ENCODE measurements at regions not wholly inside any gene's neighbourhood (a gene's known extent, or its start where the extent isn't known, plus 50 kb on each side); places are given as distances from the start of the nearest gene placed in this dataset.

DNA sequence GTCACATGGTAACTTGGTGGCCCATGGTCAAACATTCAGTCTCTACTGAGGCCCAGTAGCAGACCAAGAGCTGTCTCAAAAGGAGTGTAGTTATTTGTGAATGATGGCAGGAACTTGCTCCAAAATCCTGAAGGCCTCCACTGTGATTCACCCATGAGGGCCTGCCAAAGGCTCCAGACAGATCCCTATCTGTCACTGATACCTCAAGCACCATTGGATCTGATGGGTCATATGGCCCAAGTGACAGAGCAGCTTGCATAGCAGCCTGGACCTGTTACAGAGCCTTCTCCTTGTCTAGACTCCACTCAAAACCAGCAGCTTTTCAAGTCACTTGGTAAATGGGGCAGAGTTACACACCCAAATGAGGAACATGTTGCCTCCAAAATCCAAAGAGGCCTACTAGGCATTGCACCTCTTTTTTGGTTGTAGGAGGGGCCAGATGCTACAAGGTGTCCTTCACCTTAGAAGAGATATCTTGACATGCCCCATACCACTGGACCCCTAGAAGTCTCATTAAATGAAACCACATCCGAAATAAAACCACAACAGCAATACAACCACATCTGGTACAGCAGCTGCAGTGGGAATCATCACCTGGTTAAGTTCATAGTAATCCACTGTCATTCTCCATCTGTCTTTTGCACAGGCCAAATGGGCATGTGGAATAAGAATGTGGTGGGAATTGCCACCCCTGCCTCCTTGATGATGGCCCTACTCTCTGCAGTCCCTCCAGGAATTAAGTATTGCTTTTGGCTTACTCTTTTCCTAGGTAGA is 150.4 kb upstream of the MAX start:
- DNase-seq, result no peak

GRCh38 chr14:65255029-65255545 is 152.8 kb upstream of the MAX start:
- DNase-seq, result no peak

GRCh38 chr14:65255583-65256461 is 153.5 kb upstream of the MAX start:
- DNase-seq, result no peak

- DNase-seq, result no peak
These were observed 154.4 kb upstream of the MAX start for GRCh38 chr14:65256714-65257113.

DNA sequence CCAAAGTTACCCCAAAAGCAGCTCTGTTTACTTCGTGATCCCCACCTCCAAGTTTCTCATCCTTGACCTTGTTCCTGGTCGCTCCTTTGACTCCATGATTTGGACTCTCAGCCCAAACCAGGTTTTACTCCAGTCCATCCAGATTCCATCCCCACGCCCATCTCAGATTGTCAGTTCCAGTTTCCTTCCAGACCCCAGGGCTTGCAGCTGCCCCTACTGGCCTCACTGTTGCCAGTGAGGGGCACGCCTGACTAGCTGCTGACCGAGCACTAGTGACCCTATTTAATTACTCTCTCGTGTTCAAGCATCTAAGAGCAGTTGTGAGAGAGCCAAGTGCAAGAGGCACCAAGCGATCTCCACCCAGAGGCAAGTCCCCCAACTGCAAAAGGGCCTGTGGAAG is 155.1 kb upstream of the FUT8 start:
- DNase-seq, result no peak

DNA sequence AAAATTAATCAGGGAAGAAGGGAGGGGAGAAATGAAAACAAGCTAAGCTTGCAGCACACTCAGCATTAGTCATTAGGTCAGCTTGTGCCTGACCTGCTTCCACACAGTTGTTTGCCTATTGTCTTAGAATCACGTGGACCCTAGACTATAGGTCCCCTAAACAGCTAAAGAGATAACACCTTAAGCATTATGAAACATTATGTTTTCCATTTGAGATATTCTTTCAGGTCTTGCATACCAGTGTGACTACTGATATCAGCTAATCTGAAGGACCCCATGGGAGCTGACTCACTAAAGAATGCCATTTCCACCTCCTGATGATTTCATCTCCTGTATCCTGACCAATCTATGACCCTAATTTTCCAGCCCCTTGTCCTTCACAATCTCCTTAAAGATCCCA is 154.1 kb upstream of the FUT8 start:
- no peak for DNase-seq

- no peak for DNase-seq
These were observed 153.5 kb upstream of the FUT8 start for GRCh38 chr14:65259000-65259399.

- no peak for DNase-seq
These were observed 151.7 kb upstream of the FUT8 start for GRCh38 chr14:65260786-65261185.

DNA sequence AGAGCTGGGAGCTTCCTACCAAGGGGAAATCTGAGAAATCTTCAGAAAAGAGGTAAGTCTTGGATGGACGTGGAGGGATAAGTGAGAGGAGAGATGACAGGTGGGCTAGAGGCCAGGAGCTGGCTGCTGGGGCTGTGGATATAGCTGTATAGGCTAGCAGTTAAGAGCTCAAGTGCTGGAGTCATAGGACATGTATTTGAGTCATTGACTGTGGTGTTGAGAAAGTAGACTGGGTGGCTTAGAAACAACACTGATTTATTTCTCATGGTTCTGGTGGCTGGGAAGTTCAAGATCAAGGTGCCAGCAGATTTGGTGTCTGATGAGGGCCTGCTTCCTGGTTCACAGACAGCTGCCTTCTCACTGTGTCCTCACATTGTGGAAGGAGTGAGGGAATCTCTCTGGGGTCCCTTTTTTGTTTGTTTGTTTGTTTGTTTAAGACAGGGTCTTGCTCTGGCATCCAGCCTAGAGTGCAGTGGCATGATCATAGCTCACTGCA is 151.1 kb upstream of the FUT8 start:
- no peak for DNase-seq

GRCh38 chr14:65261946-65262345 is 150.6 kb upstream of the FUT8 start:
- DNase-seq, result no peak

DNA sequence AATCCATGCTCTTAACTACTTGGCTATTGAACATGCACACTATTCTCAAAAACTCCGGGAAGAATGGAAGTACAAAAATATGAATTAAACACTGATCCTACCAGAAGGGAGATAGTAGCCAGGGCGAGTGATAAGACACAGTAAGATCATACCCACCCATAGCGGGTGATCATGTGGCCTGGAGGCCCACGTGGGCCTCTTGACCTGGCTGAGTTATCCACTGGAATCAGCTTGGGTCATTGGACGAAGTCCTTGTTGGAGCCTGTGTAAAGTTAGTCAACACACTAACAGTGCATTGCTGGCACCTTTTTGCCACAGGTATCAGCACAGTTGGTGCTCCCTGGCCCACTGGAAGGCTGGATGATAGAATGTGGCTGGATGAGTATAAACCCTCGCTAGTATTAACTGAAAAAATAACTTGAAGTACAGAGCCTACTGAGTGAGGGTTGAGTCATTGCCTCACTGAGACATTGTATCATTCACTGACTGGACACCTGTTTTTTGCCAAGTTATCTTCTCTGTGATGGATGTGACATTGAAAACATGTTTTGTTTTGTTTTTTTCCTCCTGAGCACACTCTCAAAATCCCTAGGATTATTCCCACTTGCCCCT is 149.2 kb upstream of the FUT8 start:
- DNase-seq, result no peak

- DNase-seq, result no peak
These were observed 144.7 kb upstream of the FUT8 start for GRCh38 chr14:65267856-65268255.

- DNase-seq, result no peak
These were observed 143.9 kb upstream of the FUT8 start for GRCh38 chr14:65268594-65268993.

DNA sequence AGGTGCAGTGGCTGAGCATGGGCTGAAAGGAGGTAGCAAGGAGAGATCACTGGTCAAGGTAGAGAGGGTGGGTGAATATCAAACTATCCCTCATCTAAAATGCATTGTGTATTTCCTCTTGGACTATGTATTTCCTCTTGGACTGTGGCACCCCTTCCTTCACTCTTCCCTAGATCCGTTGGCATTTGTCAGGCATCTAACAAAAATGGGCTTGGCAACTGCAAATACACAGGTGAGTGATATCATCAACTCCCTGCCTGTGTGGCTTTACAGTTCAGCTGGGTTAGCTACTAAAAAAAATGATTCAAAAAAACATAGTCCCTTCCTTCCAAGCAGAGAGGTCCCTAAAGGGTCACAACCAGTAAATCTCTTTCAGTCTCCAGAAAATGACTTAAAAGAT is 142.8 kb upstream of the FUT8 start:
- no peak for DNase-seq

- DNase-seq, result no peak
These were observed 135.5 kb upstream of the FUT8 start for GRCh38 chr14:65277027-65277426.

GRCh38 chr14:65277580-65278270 is 134.8 kb upstream of the FUT8 start:
- no peak for DNase-seq

DNA sequence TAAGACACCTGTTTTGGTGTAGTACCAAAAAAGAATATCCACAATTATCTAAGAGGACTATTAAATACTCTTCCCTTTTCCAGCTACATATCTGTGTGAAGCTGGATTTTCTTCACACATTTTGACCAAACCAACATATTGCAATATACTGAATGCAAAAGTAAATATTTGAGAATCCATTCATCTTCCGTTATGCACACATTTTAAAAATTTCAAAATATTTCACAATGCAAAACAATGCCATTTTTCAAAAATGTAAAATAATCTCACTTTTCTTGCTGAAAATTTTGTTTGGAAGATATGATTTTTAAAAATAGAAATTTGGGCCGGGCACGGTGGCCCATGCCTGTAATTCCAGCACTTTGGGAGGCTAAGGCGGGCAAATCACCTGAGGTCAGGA is 133.9 kb upstream of the FUT8 start:
- DNase-seq, result no peak

DNA sequence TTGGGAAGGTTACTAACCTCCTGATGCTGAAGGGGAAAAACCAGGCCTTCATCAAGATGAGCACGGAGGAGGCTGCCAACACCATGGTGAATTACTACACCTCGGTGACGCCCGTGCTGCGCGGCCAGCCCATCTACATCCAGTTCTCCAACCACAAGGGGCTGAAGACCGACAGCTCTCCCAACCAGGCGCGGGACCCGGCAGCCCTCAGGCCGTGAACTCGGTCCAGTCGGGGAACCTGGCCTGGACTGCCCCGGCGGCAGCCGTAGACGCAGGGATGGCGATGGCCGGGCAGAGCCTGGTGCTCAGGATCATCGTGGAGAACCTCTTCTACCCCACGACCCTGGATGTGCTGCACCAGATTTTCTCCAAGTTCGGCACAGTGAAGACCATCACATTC is 133.0 kb upstream of the FUT8 start:
- no peak for DNase-seq

GRCh38 chr14:65279958-65280357 is 132.6 kb upstream of the FUT8 start:
- DNase-seq, result no peak

DNA sequence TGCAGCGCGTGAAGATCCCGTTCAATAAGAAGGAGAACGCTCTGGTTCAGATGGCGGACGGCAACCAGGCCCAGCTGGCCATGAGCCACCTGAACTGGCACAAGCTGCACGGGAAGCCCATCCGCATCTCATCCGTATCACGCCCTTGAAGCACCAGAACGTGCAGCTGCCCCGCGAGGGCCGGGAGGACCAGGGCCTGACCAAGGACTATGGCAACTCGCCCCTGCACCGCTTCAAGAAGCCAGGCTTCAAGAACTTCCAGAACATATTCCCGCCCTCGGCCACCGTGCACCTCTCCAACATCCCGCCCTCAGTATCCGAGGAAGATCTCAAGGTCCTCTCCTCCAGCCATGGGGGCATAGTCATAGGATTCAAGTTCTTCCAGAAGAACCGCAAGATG is 131.9 kb upstream of the FUT8 start:
- no peak for DNase-seq

DNA sequence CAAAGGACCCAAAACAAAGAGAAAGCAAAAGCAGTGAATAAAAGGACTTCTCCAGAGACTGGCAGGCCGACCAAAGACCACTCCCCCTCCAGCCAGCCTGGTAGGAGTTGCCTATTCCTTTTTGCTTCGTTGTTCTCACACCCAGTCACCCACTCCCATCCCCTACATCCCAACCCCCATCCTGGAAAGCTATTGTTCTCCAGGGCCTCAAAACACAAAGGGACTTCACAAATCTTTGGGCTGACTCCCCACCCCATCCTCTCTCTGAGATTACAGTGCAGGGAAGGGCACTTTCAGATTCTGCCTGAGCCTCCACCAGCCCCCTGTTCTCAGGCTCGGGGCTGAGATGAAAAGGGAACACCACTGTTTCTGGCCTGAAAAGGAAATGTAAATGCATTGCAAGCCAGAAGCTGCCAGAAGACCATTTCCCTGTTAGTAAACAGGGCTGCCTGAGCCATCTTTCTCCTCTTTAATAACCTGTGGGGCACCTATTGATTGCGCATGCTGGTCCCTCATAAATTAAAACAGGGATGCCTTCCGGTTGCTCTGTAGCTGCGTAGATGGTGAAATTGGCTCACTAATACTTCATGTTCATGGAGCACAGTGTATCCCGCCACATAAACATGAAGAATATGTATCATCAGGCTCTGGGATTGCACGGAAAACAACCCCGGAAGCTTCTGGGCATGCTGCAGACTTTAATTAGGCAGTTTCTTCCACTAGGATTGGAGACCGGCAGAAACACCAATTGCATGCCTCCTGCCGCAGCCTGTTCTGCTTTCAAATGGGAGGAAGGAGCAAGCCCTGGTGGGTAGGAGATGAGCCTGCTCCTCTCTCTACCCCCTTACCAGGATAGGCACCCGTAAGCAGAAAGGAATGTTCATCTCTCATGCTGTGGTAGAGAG is 130.3 kb upstream of the FUT8 start:
- DNase-seq, result no peak

GRCh38 chr14:65282896-65283253 is 129.7 kb upstream of the FUT8 start:
- DNase-seq, result no peak

Data from central memory CD4-positive, alpha-beta T cell (primary cell).